WERI-Rb-1 (cell line): ENCODE measurements at regions not wholly inside any gene's neighbourhood (a gene's known extent, or its start where the extent isn't known, plus 50 kb on each side); places are given as distances from the start of the nearest gene placed in this dataset.

ENCODE experiments used
- DNase-seq: peaks from one replicate; pipeline ENCODE4 v3.0.0-alpha.2; 2020
- H3K27ac ChIP-seq: fragments of 250-450 bp; sonication (Bioruptor Pico); 2 replicates; pipeline ENCODE4 v1.5.1; 2020; ENCODE audit warnings: mild to moderate bottlenecking, moderate library complexity
- H3K27me3 ChIP-seq: fragments of 250-450 bp; sonication (Bioruptor Pico); 2 replicates; pipeline ENCODE4 v1.5.1; 2021; ENCODE audit warnings: mild to moderate bottlenecking, low read depth, moderate library complexity; ENCODE audit not compliant: insufficient read depth, severe bottlenecking
- H3K36me3 ChIP-seq: fragments of 250-450 bp; sonication (Bioruptor Pico); 2 replicates; pipeline ENCODE4 v1.5.1; 2020; ENCODE audit warnings: mild to moderate bottlenecking, moderate library complexity
- H3K4me3 ChIP-seq: 2 replicates; pipeline ENCODE4 v1.5.1; 2011; ENCODE audit warnings: low read depth, mild to moderate bottlenecking, control low read depth, low read length
- H3K9me3 ChIP-seq: fragments of 250-450 bp; sonication (Bioruptor Pico); 2 replicates; pipeline ENCODE4 v1.5.1; 2021; ENCODE audit warnings: mild to moderate bottlenecking, moderate library complexity; ENCODE audit not compliant: severe bottlenecking
- TF ChIP-seq, protein P1 (sequence below): IDR thresholded peaks from 2 replicates; pipeline ENCODE4 v1.5.1; 2011; ENCODE audit warnings: low read depth, mild to moderate bottlenecking, control low read depth, inconsistent platforms, low read length

DNA sequence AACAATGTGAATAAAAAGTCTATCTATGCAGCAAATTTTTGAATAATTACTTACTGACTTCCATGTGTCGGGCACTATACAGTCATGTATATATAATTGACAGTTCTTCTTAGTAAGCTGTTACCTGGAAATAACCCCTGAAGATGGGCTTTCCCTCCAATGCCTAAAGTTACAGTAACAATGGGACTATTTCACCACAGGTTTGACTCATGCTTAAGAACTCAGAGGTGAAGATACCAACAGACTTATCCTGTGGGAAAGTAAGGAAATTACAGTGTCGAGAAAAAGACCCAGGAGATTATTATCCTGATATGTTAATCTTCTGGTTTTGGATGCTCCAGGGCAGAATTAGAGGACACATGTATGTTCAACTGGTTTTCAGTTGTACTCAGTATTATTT, 601.5 kb upstream of the SOX9 start:
- peaks cover 54% of the 10 kb centered on the region for H3K27me3 ChIP-seq
- H3K27ac ChIP-seq: no peak overlapping the region
- TF ChIP-seq, protein P1, sequence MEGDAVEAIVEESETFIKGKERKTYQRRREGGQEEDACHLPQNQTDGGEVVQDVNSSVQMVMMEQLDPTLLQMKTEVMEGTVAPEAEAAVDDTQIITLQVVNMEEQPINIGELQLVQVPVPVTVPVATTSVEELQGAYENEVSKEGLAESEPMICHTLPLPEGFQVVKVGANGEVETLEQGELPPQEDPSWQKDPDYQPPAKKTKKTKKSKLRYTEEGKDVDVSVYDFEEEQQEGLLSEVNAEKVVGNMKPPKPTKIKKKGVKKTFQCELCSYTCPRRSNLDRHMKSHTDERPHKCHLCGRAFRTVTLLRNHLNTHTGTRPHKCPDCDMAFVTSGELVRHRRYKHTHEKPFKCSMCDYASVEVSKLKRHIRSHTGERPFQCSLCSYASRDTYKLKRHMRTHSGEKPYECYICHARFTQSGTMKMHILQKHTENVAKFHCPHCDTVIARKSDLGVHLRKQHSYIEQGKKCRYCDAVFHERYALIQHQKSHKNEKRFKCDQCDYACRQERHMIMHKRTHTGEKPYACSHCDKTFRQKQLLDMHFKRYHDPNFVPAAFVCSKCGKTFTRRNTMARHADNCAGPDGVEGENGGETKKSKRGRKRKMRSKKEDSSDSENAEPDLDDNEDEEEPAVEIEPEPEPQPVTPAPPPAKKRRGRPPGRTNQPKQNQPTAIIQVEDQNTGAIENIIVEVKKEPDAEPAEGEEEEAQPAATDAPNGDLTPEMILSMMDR: no peak
- no peak for DNase-seq
- H3K9me3 ChIP-seq: peaks cover 3% of the 10 kb centered on the region
- H3K36me3 ChIP-seq: no peaks in the 10 kb centered on the region
- no peak overlapping the region for H3K4me3 ChIP-seq

DNA sequence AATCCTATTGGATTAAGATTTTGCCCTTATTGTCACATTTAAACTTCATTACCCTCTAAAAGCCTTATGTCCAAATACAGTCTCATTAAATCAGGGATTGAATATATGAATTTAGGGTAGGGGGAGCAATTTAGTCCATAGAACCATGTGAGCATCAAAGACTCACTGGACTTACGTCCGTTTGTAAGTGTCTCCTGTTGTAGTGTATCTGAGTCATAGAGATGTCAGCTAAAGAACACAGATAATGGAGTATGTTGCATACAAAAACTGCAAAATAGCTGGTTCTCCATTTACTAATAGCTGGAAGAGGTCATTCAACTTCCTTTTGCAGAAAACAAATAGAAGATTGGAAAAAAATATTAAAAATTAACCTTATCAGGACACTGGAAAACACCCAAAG, 599.1 kb upstream of the SOX9 start:
- Histone ChIP-seq H3K9me3 (peaks cover 3% of the 10 kb centered on the region), H3K4me3 (no peak overlapping the region), H3K27ac (no peak overlapping the region), H3K36me3 (no peaks in the 10 kb centered on the region), H3K27me3 (peaks cover 40% of the 10 kb centered on the region)
- DNase-seq: no peak
- TF ChIP-seq, protein P1: no peak

DNA sequence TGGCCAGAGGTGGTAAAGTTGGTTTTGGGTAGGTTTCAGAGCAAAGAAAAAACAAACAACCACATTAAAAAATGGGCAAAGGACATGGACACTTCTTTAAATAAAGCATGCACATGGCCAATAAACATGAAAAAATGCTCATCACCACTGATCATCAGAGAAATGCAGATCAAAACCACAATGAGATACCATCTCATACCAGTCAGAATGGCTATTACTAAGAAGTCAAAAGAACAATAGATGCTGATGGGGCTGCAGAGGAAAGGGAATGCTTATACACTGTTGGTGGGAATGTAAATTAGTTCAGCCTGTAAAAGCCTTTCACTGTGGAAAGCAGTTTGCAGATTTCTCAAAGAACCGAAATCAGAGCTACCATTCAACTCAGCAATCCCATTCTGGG, 598.4 kb upstream of the SOX9 start:
- no peaks in the 10 kb centered on the region for H3K36me3 ChIP-seq
- TF ChIP-seq, protein P1: no peak
- H3K4me3 ChIP-seq: no peak overlapping the region
- H3K27ac ChIP-seq: no peak overlapping the region
- DNase-seq: no peak
- H3K9me3 ChIP-seq: peaks cover 3% of the 10 kb centered on the region
- peaks cover 45% of the 10 kb centered on the region for H3K27me3 ChIP-seq

DNA sequence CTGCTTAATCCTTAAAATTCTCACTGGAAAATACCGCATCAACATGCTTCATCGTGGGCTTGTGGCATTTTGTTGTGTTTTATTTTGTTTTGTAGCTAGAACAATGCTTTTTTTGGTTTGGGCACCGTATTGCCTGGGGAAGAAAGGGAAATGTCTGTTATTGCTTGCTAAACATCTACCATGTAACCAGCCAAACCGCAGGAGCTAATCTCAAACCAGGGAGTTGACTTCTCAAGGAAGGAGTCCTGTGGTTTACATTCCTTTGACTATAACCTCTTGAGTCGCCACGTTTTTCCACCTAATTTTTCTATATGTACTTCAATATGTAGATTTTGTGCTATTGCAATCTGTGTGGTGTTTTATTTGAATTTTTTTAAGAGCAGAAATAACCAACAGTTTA, 593.5 kb upstream of the SOX9 start:
- no peak overlapping the region for H3K4me3 ChIP-seq
- H3K36me3 ChIP-seq: no peaks in the 10 kb centered on the region
- no peaks in the 10 kb centered on the region for H3K9me3 ChIP-seq
- peaks cover 55% of the 10 kb centered on the region for H3K27me3 ChIP-seq
- TF ChIP-seq, protein P1: no peak
- no peak for DNase-seq
- no peak overlapping the region for H3K27ac ChIP-seq

DNA sequence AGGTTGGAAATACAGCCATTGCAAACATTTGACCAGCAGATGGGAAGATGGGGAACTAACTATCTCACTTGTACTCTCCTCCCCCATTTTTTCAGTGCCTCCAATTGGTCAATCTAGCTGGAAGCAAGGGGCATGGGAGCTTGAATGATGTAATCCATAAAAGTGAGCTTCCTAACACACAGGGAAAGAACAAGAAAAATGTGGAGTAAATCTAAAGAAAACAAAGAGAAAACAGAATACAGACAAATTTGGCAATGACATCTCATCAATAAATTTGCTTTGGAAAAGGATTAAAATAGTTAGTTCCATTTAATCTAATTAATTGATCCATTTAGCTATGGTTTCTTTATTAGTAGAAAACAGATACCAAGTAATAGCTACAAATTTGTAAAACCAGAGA, 592.6 kb upstream of the SOX9 start:
- peaks cover 51% of the 10 kb centered on the region for H3K27me3 ChIP-seq
- TF ChIP-seq, protein P1: no peak
- no peaks in the 10 kb centered on the region for H3K9me3 ChIP-seq

DNA sequence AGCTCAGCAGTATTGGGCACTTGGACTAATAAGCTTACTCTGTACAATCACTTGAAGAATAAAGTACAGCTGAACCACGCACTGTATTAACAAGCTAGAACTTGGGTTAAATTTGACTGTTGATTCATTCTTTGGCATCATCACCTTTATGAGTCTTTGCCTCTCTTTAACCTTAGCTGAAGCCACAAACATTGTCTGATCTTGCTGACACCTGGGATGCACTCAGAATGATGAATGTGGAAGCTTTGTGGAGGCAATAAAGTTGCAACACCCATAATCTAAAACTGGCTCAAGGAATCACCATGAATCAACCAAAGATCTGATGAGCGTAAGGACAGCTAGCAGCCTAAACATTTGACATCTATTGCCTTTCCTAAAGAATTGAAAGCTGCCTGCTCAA, 590.6 kb upstream of the SOX9 start:
- Histone ChIP-seq H3K36me3 (no peaks in the 10 kb centered on the region), H3K27ac (no peak overlapping the region), H3K27me3 (peaks cover 49% of the 10 kb centered on the region), H3K9me3 (no peaks in the 10 kb centered on the region), H3K4me3 (no peak overlapping the region)
- TF ChIP-seq, protein P1: no peak
- DNase-seq: no peak

More for the DNA sequence above, 592.6 kb upstream of the SOX9 start:
- H3K27ac ChIP-seq: no peak overlapping the region
- DNase-seq: no peak
- H3K4me3 ChIP-seq: no peak overlapping the region
- no peaks in the 10 kb centered on the region for H3K36me3 ChIP-seq
